Calu3 (cell line): ENCODE measurements at regions not wholly inside any gene's neighbourhood (a gene's known extent, or its start where the extent isn't known, plus 50 kb on each side); places are given as distances from the start of the nearest gene placed in this dataset.

Experiments used
- BruUV-seq: library from RNA; stranded (reverse); fragments of 400-500 nt; replicated peaks from 2 replicates; lab custom pipeline; 2021; lab: Mats Ljungman, UMichigan
- CTCF ChIA-PET: fragments of 300-600 bp; sonication (Branson Sonifier 250); formaldehyde crosslinking; loops from one replicate; lab custom pipeline; 2022; ENCODE audit warnings: antibody characterized with exemption; lab: Charles Lee
- DNase-seq: peaks from one replicate; pipeline ENCODE4 v3.0.0; 2022
- H3K27ac Mint-ChIP-seq: one replicate; pipeline ENCODE4 v1.8.0; 2022; ENCODE audit warnings: mixed read lengths; ENCODE audit not compliant: unreplicated experiment
- H3K27me3 Mint-ChIP-seq: one replicate; pipeline ENCODE4 v1.8.0; 2022; ENCODE audit warnings: mixed read lengths; ENCODE audit not compliant: unreplicated experiment
- H3K36me3 Mint-ChIP-seq: one replicate; pipeline ENCODE4 v1.8.0; 2022; ENCODE audit warnings: mild to moderate bottlenecking, moderate library complexity, mixed read lengths; ENCODE audit not compliant: insufficient read depth, unreplicated experiment
- H3K4me1 Mint-ChIP-seq: one replicate; pipeline ENCODE4 v1.8.0; 2022; ENCODE audit warnings: mild to moderate bottlenecking, low read depth, mixed read lengths; ENCODE audit not compliant: unreplicated experiment
- H3K4me3 Mint-ChIP-seq: one replicate; pipeline ENCODE4 v1.8.0; 2022; ENCODE audit warnings: mild to moderate bottlenecking, low read depth, moderate library complexity, mixed read lengths; ENCODE audit not compliant: unreplicated experiment
- H3K9me3 Mint-ChIP-seq: one replicate; pipeline ENCODE4 v1.8.0; 2022; ENCODE audit warnings: low read depth, mixed read lengths; ENCODE audit not compliant: unreplicated experiment
- CTCF ChIP-seq: fragments of 200-600 bp; IDR thresholded peaks from one replicate; pipeline ENCODE4 v1.8.0; 2022; ENCODE audit warnings: antibody characterized with exemption; ENCODE audit not compliant: unreplicated experiment
- intact Hi-C: fragments of 100-400 bp; cut with micrococcal nuclease; formaldehyde crosslinking; loops from one replicate; pipeline ENCODE4 v1.10.0; 2022; ENCODE audit not compliant: unreplicated experiment

GRCh38 chr6:28774292-28775051, 149.3 kb downstream of the TRIM27 start:
- CTCF ChIA-PET = no interaction called here
- no peak for DNase-seq
- Mint-ChIP-seq H3K4me1 (peaks cover 16% of the 10 kb centered on the region), H3K9me3 (peaks cover 5% of the 10 kb centered on the region), H3K36me3 (no peaks in the 10 kb centered on the region), H3K4me3 (no peak overlapping the region), H3K27me3 (peaks cover 99% of the 10 kb centered on the region), H3K27ac (no peak overlapping the region)
- no TSS peak for BruUV-seq
- TF ChIP-seq CTCF = no peak
- intact Hi-C loops = no loop called here

DNA sequence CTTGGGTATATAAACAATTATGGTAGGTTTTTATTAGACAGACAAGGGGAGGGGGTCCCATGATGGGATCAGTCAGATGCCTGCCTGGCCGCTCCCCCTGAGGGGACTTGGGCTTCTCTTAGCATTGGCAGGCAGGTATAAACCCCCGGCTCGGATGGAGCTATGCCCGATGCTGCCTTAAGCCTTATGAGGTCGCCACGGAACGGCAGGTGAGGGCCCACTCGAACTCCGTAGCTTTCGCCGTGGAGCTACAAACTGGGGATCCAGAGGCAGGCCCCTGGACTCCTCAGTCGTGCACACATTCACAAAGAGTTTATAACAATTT, 148.8 kb downstream of the TRIM27 start:
- no peak overlapping the region for H3K4me3 Mint-ChIP-seq
- H3K36me3 Mint-ChIP-seq = no peaks in the 10 kb centered on the region
- no peak for DNase-seq
- no peak overlapping the region for H3K27ac Mint-ChIP-seq
- no TSS peak for BruUV-seq
- CTCF ChIA-PET = no interaction called here
- no peak for TF ChIP-seq CTCF
- intact Hi-C loops = no loop called here
- peaks cover 99% of the 10 kb centered on the region for H3K27me3 Mint-ChIP-seq
- peaks cover 12% of the 10 kb centered on the region for H3K4me1 Mint-ChIP-seq
- H3K9me3 Mint-ChIP-seq = peaks cover 5% of the 10 kb centered on the region

- H3K4me3 Mint-ChIP-seq = no peak overlapping the region
- CTCF ChIA-PET = no interaction called here
- H3K36me3 Mint-ChIP-seq = no peaks in the 10 kb centered on the region
- intact Hi-C loops = no loop called here
- BruUV-seq = no TSS peak
- H3K27me3 Mint-ChIP-seq = peaks cover 99% of the 10 kb centered on the region
- TF ChIP-seq CTCF = no peak
- H3K27ac Mint-ChIP-seq = no peak overlapping the region
- peaks cover 12% of the 10 kb centered on the region for H3K4me1 Mint-ChIP-seq
- peaks cover 5% of the 10 kb centered on the region for H3K9me3 Mint-ChIP-seq
- DNase-seq = no peak
Measured at GRCh38 chr6:28775405-28776129, 148.2 kb downstream of the TRIM27 start.

DNA sequence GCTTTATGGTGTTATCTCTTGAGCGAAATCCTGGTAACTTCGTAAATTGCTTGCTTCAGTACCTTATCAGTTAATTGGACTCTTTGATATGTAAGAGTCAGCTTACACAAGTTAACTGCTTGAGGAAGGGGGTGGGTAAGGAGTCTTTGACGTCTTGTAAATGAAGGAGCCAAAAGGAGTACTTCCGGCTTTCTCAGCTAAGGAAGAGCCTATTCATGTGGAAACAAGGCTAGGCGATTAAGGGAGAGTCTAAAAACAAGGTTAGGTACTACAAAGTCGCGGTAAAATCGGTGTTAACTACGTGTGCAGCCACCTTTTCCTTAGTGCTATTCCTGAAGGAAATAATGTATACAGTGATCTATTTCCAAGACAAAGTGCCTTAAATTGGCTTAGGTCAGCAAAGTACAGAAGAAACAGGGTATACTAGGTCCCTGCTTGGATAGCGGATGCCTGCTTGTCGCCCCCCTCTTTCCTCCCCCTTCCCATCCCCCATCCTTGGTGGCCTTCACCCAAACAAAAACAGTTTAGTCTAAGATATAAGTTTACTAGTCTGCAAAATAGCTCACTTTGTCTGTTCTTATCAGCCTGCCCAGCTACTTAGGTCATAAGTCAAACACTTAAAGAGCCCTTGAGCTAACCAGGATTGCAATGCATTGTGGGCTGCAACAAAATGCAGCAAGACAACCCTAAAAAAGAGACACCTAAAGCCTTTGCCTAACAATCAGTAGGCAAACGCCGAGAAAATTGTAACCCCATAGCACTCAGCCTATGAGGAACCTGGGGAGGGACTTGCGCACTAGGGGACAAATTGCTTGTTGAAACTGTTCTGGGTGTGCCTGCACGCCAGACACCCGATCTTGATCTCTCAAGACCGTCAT, 147.3 kb downstream of the TRIM27 start:
- intact Hi-C loops = no loop called here
- Mint-ChIP-seq H3K4me3 (no peak overlapping the region), H3K36me3 (no peaks in the 10 kb centered on the region), H3K27me3 (peaks cover 99% of the 10 kb centered on the region), H3K4me1 (peaks cover 12% of the 10 kb centered on the region), H3K9me3 (peaks cover 5% of the 10 kb centered on the region), H3K27ac (no peak overlapping the region)
- no peak for TF ChIP-seq CTCF
- CTCF ChIA-PET = interaction anchor here (0.5 kb wide), 1 partner anchor 50 kb away, joined by 3 read pairs; no protein-coding TSS in a partner anchor
- DNase-seq = no peak
- BruUV-seq = no TSS peak
